Endothelial cell of umbilical vein (primary cell): ENCODE measurements at regions not wholly inside any gene's neighbourhood (a gene's known extent, or its start where the extent isn't known, plus 50 kb on each side); places are given as distances from the start of the nearest gene placed in this dataset.

Experiments
- BruUV-seq: library from RNA; stranded (reverse); fragments of 400-500 nt; replicated peaks from 2 replicates; lab custom pipeline; 2021; lab: Mats Ljungman, UMichigan
- CTCF ChIA-PET: fragments of 300-600, 350-600 bp; sonication (Branson Sonifier 250); formaldehyde crosslinking; loops from one replicate; lab custom pipeline; 2021; ENCODE audit warnings: antibody characterized with exemption, inconsistent platforms; lab: Charles Lee
- POLR2A ChIA-PET: fragments of 300-600, 350-600 bp; sonication (Branson Sonifier 250); formaldehyde crosslinking; loops from one replicate; lab custom pipeline; 2021; ENCODE audit warnings: antibody characterized with exemption, inconsistent platforms; lab: Charles Lee
- DNase-seq: peaks from one replicate; pipeline ENCODE4 v3.0.0-alpha.2; 2011; ENCODE audit warnings: low read depth, low spot score
- FAIRE-seq: peaks from 2 replicates; lab custom pipeline; 2011; peaks lifted over from hg19 to GRCh38; lab: Jason Lieb, UNC
- H2AFZ ChIP-seq: 2 replicates; pipeline ENCODE4 v1.6.0; 2012; ENCODE audit warnings: low read depth, low read length, control low read depth, inconsistent platforms
- H3K27ac ChIP-seq: 2 replicates; pipeline ENCODE4 v1.5.1; 2011; ENCODE audit warnings: low read depth, mild to moderate bottlenecking, control low read depth, low read length, moderate library complexity; ENCODE audit not compliant: insufficient read depth
- H3K27me3 ChIP-seq, 2 experiments: 2 replicates each; pipeline versions ENCODE4 v1.6.0 to v1.6.1; 2011; ENCODE audit warnings: low read length in 2 of 2, mixed read lengths in 1 of 2; ENCODE audit not compliant: control insufficient read depth in 2 of 2, insufficient read depth in 2 of 2
- H3K36me3 ChIP-seq, 2 experiments: 2 replicates in 1 of 2; 3 replicates in 1 of 2; pipeline ENCODE4 v1.5.1; 2011; ENCODE audit warnings: low read length in 2 of 2, mild to moderate bottlenecking in 1 of 2, moderate library complexity in 1 of 2; ENCODE audit not compliant: control insufficient read depth in 2 of 2, insufficient read depth in 2 of 2; ENCODE audit errors: extremely low read depth in 1 of 2
- H3K4me1 ChIP-seq: 3 replicates; pipeline ENCODE4 v1.5.1; 2011; ENCODE audit warnings: mild to moderate bottlenecking, low read length; ENCODE audit not compliant: control insufficient read depth, insufficient read depth; ENCODE audit errors: extremely low read depth
- H3K4me2 ChIP-seq: 2 replicates; pipeline ENCODE4 v1.6.1; 2011; ENCODE audit warnings: low read length, control low read depth, mixed read lengths; ENCODE audit not compliant: insufficient read depth
- H3K4me3 ChIP-seq, 3 experiments: fragments of 200-600 bp in 1 of 3; sonication (generic), shearing (Covaris generic) in 1 of 3; replicated peaks in 1 of 3; 2 replicates each; pipeline ENCODE4 v1.5.1; 2011 to 2016; ENCODE audit warnings: control low read depth in 3 of 3, low read length in 3 of 3, mild to moderate bottlenecking in 2 of 3, inconsistent platforms in 1 of 3, low read depth in 1 of 3, moderate library complexity in 1 of 3; ENCODE audit not compliant: insufficient read depth in 1 of 3
- H3K79me2 ChIP-seq: 2 replicates; pipeline ENCODE4 v1.6.0; 2012; ENCODE audit warnings: low read length, inconsistent platforms; ENCODE audit not compliant: control insufficient read depth, insufficient read depth
- H3K9ac ChIP-seq: replicated peaks from 2 replicates; pipeline ENCODE3; 2011; ENCODE audit warnings: low read length, control low read depth; ENCODE audit not compliant: insufficient read depth; ENCODE audit errors: extremely low read depth
- H3K9me1 ChIP-seq: replicated peaks from 3 replicates; pipeline ENCODE4 v1.6.0; 2011; ENCODE audit warnings: mild to moderate bottlenecking, low read length; ENCODE audit not compliant: control insufficient read depth, insufficient read depth; ENCODE audit errors: extremely low read depth
- H3K9me3 ChIP-seq: replicated peaks from 2 replicates; pipeline ENCODE4 v1.5.1; 2012; ENCODE audit warnings: low read length, inconsistent platforms; ENCODE audit not compliant: control insufficient read depth, insufficient read depth
- H4K20me1 ChIP-seq: replicated peaks from 2 replicates; pipeline ENCODE3; 2011; ENCODE audit warnings: mild to moderate bottlenecking, low read length; ENCODE audit not compliant: control insufficient read depth, insufficient read depth; ENCODE audit errors: extremely low read depth
- EZH2 ChIP-seq: IDR thresholded peaks from 2 replicates; pipeline ENCODE4 v1.6.1; 2012; ENCODE audit warnings: borderline replicate concordance, low read depth, mild to moderate bottlenecking, moderate library complexity, low read length, inconsistent platforms; ENCODE audit not compliant: severe bottlenecking
- FOS ChIP-seq: IDR thresholded peaks from 2 replicates; pipeline ENCODE4 v1.6.1; 2011; ENCODE audit warnings: mild to moderate bottlenecking, low read length, moderate library complexity, borderline replicate concordance; ENCODE audit not compliant: insufficient read depth
- GATA2 ChIP-seq: IDR thresholded peaks from 2 replicates; pipeline ENCODE4 v1.7.0; 2011; ENCODE audit warnings: low read depth, mild to moderate bottlenecking, moderate library complexity, mixed read lengths, low read length; ENCODE audit not compliant: insufficient read length, insufficient read depth
- JUN ChIP-seq: IDR thresholded peaks from 2 replicates; pipeline ENCODE4 v1.6.1; 2011; ENCODE audit warnings: borderline replicate concordance, low read depth; ENCODE audit not compliant: insufficient read length, insufficient read depth
- MYC ChIP-seq: IDR thresholded peaks from one replicate; pipeline ENCODE4 v1.6.1; 2011; ENCODE audit warnings: mild to moderate bottlenecking, low read depth, low read length
- POLR2A ChIP-seq: IDR thresholded peaks from 2 replicates; pipeline ENCODE4 v1.6.1; 2012; ENCODE audit warnings: low read depth, mild to moderate bottlenecking, control low read depth, low read length
- POLR2AphosphoS5 ChIP-seq: IDR thresholded peaks from 2 replicates; pipeline ENCODE4 v1.6.1; 2012; ENCODE audit warnings: low read depth, mild to moderate bottlenecking, control low read depth, low read length, moderate library complexity; ENCODE audit not compliant: insufficient read depth
- dilution Hi-C: fragments of 300-500 bp; cut with MboI; formaldehyde crosslinking; loops from one replicate; pipeline ENCODE4 v1.15.0; 2019; ENCODE audit warnings: low sequenced_read_pairs; ENCODE audit not compliant: extremely low pct_ligation_motif_present
- intact Hi-C: fragments of 100-400 bp; cut with micrococcal nuclease; formaldehyde crosslinking; loops from one replicate; pipeline ENCODE4 v1.10.0; 2022
- TF ChIP-seq, protein P1 (sequence below): IDR thresholded peaks from 2 replicates; pipeline ENCODE4 v1.6.1; 2011; ENCODE audit not compliant: insufficient read depth, insufficient read length
- TF ChIP-seq, protein P2 (sequence below), 2 donors: IDR thresholded peaks; 1 replicate in 1 of 2; 2 replicates in 1 of 2; pipeline ENCODE4 v1.5.1; 2011; ENCODE audit warnings: low read length in 2 of 2, mild to moderate bottlenecking in 2 of 2, moderate library complexity in 2 of 2, control low read depth in 1 of 2, inconsistent platforms in 1 of 2, low read depth in 1 of 2; ENCODE audit not compliant: insufficient read depth in 1 of 2; ENCODE audit errors: extremely low read depth in 1 of 2

DNA sequence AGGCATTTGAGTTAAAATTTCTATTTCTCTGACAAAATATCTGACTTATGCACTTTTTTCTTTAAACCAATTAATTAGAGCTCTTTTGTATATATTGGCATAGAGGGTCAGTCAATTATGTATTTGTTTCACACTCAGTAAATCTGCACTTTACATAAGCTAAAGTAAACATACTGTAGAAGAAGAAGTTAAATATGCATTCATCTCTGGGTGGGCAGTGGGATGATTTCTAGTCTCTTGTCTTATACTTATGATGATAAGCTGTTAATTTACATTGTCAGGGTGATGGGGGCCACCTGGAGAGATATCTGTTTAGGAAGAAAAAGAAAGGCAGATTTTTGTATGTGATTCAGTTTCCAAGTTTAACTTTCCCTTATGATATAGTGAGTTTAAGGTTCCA, 330.8 kb downstream of the IPO8 start:
- TF ChIP-seq GATA2 (no peak), POLR2AphosphoS5 (no peak), JUN (no peak)
- TF ChIP-seq, protein P1, sequence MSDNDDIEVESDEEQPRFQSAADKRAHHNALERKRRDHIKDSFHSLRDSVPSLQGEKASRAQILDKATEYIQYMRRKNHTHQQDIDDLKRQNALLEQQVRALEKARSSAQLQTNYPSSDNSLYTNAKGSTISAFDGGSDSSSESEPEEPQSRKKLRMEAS, result no peak
- Histone ChIP-seq H3K36me3 (no peaks in the 10 kb centered on the region), H3K4me1 (no peaks in the 10 kb centered on the region), H3K9me3 (no peaks in the 10 kb centered on the region), H3K9me1 (no peaks in the 10 kb centered on the region), H3K27ac (no peak overlapping the region), H2AFZ (no peak overlapping the region), H4K20me1 (no peaks in the 10 kb centered on the region), H3K79me2 (no peaks in the 10 kb centered on the region), H3K27me3 (peaks cover 0 to 1% of the 10 kb centered on the region in 2 experiments), H3K4me3 (no peak overlapping the region), H3K4me2 (no peak overlapping the region), H3K9ac (no peak overlapping the region)
- dilution Hi-C loops, result no loop called here
- intact Hi-C loops, result no loop called here
- DNase-seq (no peak), FAIRE-seq (no peak)
- ChIA-PET POLR2A (no interaction called here), CTCF (interaction anchor here (1.4 kb wide), 1 partner anchor 12 kb away, joined by 3 read pairs; no protein-coding TSS in a partner anchor)
- BruUV-seq, result no TSS peak

DNA sequence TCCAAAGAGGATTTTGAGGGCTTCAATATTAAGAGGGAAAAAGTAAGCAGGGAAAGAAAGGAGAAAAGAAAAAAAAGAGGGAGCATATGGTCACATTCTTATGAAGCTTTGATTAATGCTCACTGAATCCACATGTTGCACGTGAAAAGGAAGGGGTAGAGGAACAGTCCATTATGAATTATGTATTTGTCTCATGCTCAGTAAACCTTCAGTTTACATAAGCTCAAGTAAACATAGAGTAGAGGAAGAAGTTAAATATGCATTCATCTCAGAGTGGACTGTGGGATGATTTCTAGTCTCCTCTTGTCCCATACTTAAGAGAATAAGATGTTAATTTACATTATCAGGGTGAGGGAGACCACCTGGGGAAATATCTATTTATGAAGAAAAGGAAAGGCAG, 334.5 kb downstream of the IPO8 start:
- dilution Hi-C loops, result no loop called here
- intact Hi-C loops, result no loop called here
- Histone ChIP-seq H2AFZ (no peak overlapping the region), H3K36me3 (no peaks in the 10 kb centered on the region), H3K27me3 (peaks cover 0 to 1% of the 10 kb centered on the region in 2 experiments), H3K9ac (no peak overlapping the region), H3K9me1 (no peaks in the 10 kb centered on the region), H3K27ac (no peak overlapping the region), H3K4me2 (no peak overlapping the region), H3K79me2 (no peaks in the 10 kb centered on the region), H4K20me1 (no peaks in the 10 kb centered on the region), H3K4me1 (no peaks in the 10 kb centered on the region), H3K9me3 (no peaks in the 10 kb centered on the region), H3K4me3 (no peak overlapping the region)
- no TSS peak for BruUV-seq
- no peak for DNase-seq
- ChIA-PET CTCF (no interaction called here), POLR2A (no interaction called here)
- FAIRE-seq, result no peak
- TF ChIP-seq, protein P1, result no peak
- TF ChIP-seq POLR2A (no peak), MYC (no peak), FOS (no peak), JUN (no peak), GATA2 (no peak), EZH2 (no peak), POLR2AphosphoS5 (no peak)
- TF ChIP-seq, protein P2, sequence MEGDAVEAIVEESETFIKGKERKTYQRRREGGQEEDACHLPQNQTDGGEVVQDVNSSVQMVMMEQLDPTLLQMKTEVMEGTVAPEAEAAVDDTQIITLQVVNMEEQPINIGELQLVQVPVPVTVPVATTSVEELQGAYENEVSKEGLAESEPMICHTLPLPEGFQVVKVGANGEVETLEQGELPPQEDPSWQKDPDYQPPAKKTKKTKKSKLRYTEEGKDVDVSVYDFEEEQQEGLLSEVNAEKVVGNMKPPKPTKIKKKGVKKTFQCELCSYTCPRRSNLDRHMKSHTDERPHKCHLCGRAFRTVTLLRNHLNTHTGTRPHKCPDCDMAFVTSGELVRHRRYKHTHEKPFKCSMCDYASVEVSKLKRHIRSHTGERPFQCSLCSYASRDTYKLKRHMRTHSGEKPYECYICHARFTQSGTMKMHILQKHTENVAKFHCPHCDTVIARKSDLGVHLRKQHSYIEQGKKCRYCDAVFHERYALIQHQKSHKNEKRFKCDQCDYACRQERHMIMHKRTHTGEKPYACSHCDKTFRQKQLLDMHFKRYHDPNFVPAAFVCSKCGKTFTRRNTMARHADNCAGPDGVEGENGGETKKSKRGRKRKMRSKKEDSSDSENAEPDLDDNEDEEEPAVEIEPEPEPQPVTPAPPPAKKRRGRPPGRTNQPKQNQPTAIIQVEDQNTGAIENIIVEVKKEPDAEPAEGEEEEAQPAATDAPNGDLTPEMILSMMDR (IDR thresholded peaks at IDR 0.05; ENCODE audit: extremely low read depth in 1 of 2, insufficient read depth in 1 of 2, low read depth in 1 of 2, low read length in 2 of 2), result no peak
